SK-N-SH (cell line): ENCODE measurements at regions not wholly inside any gene's neighbourhood (a gene's known extent, or its start where the extent isn't known, plus 50 kb on each side); places are given as distances from the start of the nearest gene placed in this dataset.

Experiments
- CTCF ChIA-PET: fragments of 300-600, 350-600 bp; formaldehyde crosslinking; extraction: SDS; loops from one replicate; lab custom pipeline; 2021; lab: Yijun Ruan, JAX
- POLR2A ChIA-PET: fragments of 350-600 bp; sonication (Branson Sonifier 250); formaldehyde crosslinking; extraction: SDS; loops from one replicate; lab custom pipeline; 2020; ENCODE audit warnings: antibody characterized with exemption, inconsistent platforms; lab: Yijun Ruan, JAX
- DNase-seq: peaks from one replicate; pipeline ENCODE4 v3.0.0; 2012
- H2AFZ ChIP-seq: fragments of 200-600 bp; sonication (generic); 2 replicates; pipeline ENCODE4 v1.8.1; 2016; ENCODE audit warnings: antibody characterized with exemption, mild to moderate bottlenecking, low read depth
- H3F3A ChIP-seq: fragments of 200-600 bp; sonication (generic); replicated peaks from 2 replicates; pipeline ENCODE3; 2016; ENCODE audit warnings: antibody characterized with exemption, mild to moderate bottlenecking; ENCODE audit not compliant: insufficient read depth
- H3K27ac ChIP-seq, 2 experiments: fragments of 200-500 bp in 1 of 2; fragments of 200-600 bp in 1 of 2; sonication (Bioruptor generic) in 1 of 2; sonication (generic), shearing (Covaris generic) in 1 of 2; 2 replicates each; pipeline versions ENCODE4 v1.5.1 to v1.6.1; 2014 to 2016; ENCODE audit warnings: low read depth in 2 of 2, inconsistent platforms in 1 of 2, low read length in 1 of 2, mild to moderate bottlenecking in 1 of 2, mixed read lengths in 1 of 2
- H3K27me3 ChIP-seq: fragments of 200-600 bp; sonication (generic), shearing (Covaris generic); 2 replicates; pipeline ENCODE4 v1.6.1; 2016; ENCODE audit warnings: mixed run types; ENCODE audit not compliant: insufficient read depth
- H3K36me3 ChIP-seq, 2 experiments: fragments of 200-500 bp in 1 of 2; fragments of 200-600 bp in 1 of 2; sonication (Bioruptor generic) in 1 of 2; sonication (generic) in 1 of 2; replicated peaks in 1 of 2; 2 replicates each; pipeline versions ENCODE3 to v1.5.1; 2014 to 2016; ENCODE audit warnings: low read length in 1 of 2, mild to moderate bottlenecking in 1 of 2; ENCODE audit not compliant: insufficient read depth in 2 of 2, control insufficient read depth in 1 of 2
- H3K4me1 ChIP-seq, 2 experiments: fragments of 200-500 bp in 1 of 2; fragments of 200-600 bp in 1 of 2; sonication (Bioruptor generic) in 1 of 2; sonication (generic), shearing (Covaris generic) in 1 of 2; 2 replicates each; pipeline versions ENCODE4 v1.5.1 to v1.6.1; 2014 to 2016; ENCODE audit warnings: low read depth in 1 of 2, low read length in 1 of 2, mixed run types in 1 of 2; ENCODE audit not compliant: insufficient read depth in 2 of 2, control insufficient read depth in 1 of 2
- H3K4me2 ChIP-seq: fragments of 200-600 bp; sonication (generic), shearing (Covaris generic); 2 replicates; pipeline ENCODE4 v1.6.1; 2017; ENCODE audit warnings: mixed run types
- H3K4me3 ChIP-seq, 2 experiments: fragments of 200-500 bp in 1 of 2; fragments of 200-600 bp in 1 of 2; sonication (Bioruptor generic) in 1 of 2; sonication (generic), shearing (Covaris generic) in 1 of 2; 2 replicates each; pipeline versions ENCODE4 v1.5.1 to v1.8.1; 2014 to 2016; ENCODE audit warnings: low read depth in 2 of 2, inconsistent platforms in 1 of 2, low read length in 1 of 2, mild to moderate bottlenecking in 1 of 2, mixed read lengths in 1 of 2, moderate library complexity in 1 of 2
- H3K79me2 ChIP-seq: fragments of 200-600 bp; sonication (generic); 2 replicates; pipeline ENCODE4 v1.8.1; 2017; ENCODE audit warnings: mild to moderate bottlenecking; ENCODE audit not compliant: insufficient read depth
- H3K9ac ChIP-seq: fragments of 200-600 bp; sonication (generic); 2 replicates; pipeline ENCODE4 v1.6.1; 2017; ENCODE audit warnings: mixed run types
- H3K9me2 ChIP-seq: fragments of 200-600 bp; sonication (generic); 2 replicates; pipeline ENCODE4 v1.6.1; 2017; ENCODE audit warnings: mixed run types
- H3K9me3 ChIP-seq: fragments of 200-600 bp; sonication (generic); 2 replicates; pipeline ENCODE4 v1.6.1; 2017; ENCODE audit warnings: mixed run types, mild to moderate bottlenecking, moderate library complexity
- H4K20me1 ChIP-seq: fragments of 200-600 bp; sonication (generic); 2 replicates; pipeline ENCODE4 v1.6.1; 2017; ENCODE audit warnings: mild to moderate bottlenecking, mixed run types; ENCODE audit not compliant: insufficient read depth
- CHD2 ChIP-seq: fragments of 150-350 bp; IDR thresholded peaks from 2 replicates; pipeline ENCODE4 v1.6.1; 2018; ENCODE audit warnings: low read length; ENCODE audit not compliant: partially characterized antibody
- ELF1 ChIP-seq: IDR thresholded peaks from 2 replicates; pipeline ENCODE4 v1.4.0; 2012
- EP300 ChIP-seq, 2 experiments: IDR thresholded peaks; 2 replicates each; pipeline versions ENCODE4 v1.4.0 to v1.6.1; 2012; ENCODE audit warnings: borderline replicate concordance in 1 of 2, low read depth in 1 of 2, low read length in 1 of 2
- EZH2phosphoT487 ChIP-seq: fragments of 200-600 bp; sonication (generic); IDR thresholded peaks from 2 replicates; pipeline ENCODE4 v1.6.1; 2017; ENCODE audit warnings: low read depth, mixed run types, mild to moderate bottlenecking, antibody characterized with exemption, moderate library complexity, borderline replicate concordance
- FOSL2 ChIP-seq: IDR thresholded peaks from 2 replicates; pipeline ENCODE4 v1.4.0; 2012; ENCODE audit warnings: low read depth, mild to moderate bottlenecking, moderate library complexity, borderline replicate concordance
- FOXM1 ChIP-seq: IDR thresholded peaks from 2 replicates; pipeline ENCODE4 v1.4.0; 2012; ENCODE audit warnings: low read depth, mild to moderate bottlenecking
- GATA2 ChIP-seq: sonication (generic); formaldehyde crosslinking; IDR thresholded peaks from 2 replicates; pipeline ENCODE4 v1.5.0; 2020; ENCODE audit warnings: mild to moderate bottlenecking, missing genetic modification reagents
- MAX ChIP-seq: IDR thresholded peaks from 2 replicates; pipeline ENCODE4 v1.4.0; 2012; ENCODE audit warnings: low read depth
- POLR2AphosphoS5 ChIP-seq: IDR thresholded peaks from 2 replicates; pipeline ENCODE4 v1.6.1; 2012; ENCODE audit warnings: low read depth, low read length
- RAD21 ChIP-seq: IDR thresholded peaks from 2 replicates; pipeline ENCODE4 v1.6.1; 2012; ENCODE audit warnings: mild to moderate bottlenecking, low read length
- RCOR1 ChIP-seq: fragments of 150-350 bp; IDR thresholded peaks from 2 replicates; pipeline ENCODE4 v1.6.1; 2017; ENCODE audit warnings: antibody characterized with exemption, low read length
- REST ChIP-seq: IDR thresholded peaks from 2 replicates; pipeline ENCODE4 v1.6.1; 2012; ENCODE audit warnings: mild to moderate bottlenecking, low read depth, low read length, moderate library complexity
- SIN3A ChIP-seq: IDR thresholded peaks from 2 replicates; pipeline ENCODE4 v1.6.1; 2012; ENCODE audit warnings: low read depth, mild to moderate bottlenecking, low read length, moderate library complexity, borderline replicate concordance
- SMC3 ChIP-seq: IDR thresholded peaks from 2 replicates; pipeline ENCODE4 v1.6.1; 2012; ENCODE audit warnings: low read depth, low read length, improper control_type of control experiment
- TAF1 ChIP-seq: IDR thresholded peaks from 2 replicates; pipeline ENCODE4 v1.6.1; 2012; ENCODE audit warnings: low read depth, mild to moderate bottlenecking, low read length, moderate library complexity, borderline replicate concordance
- TCF12 ChIP-seq: IDR thresholded peaks from 2 replicates; pipeline ENCODE4 v1.4.0; 2012
- YY1 ChIP-seq: IDR thresholded peaks from 2 replicates; pipeline ENCODE4 v1.4.0; 2012; ENCODE audit warnings: low read depth, mild to moderate bottlenecking
- WGBS: methylation state at CpG from one replicate; pipeline ENCODE4 v1.1.6; 2017; ENCODE audit warnings: low lambda C conversion rate; 5-methylcytosine and 5-hydroxymethylcytosine counted together
- TF ChIP-seq, protein P1 (sequence below): IDR thresholded peaks from 2 replicates; pipeline ENCODE4; 2012

GRCh38 chr1:199150756-199151155 lies 511.9 kb downstream of the PTPRC start:
- Histone ChIP-seq H3K79me2 (no peaks in the 10 kb centered on the region), H3K4me1 (peaks cover 0 to 6% of the 10 kb centered on the region in 2 experiments; a peak in 2 of 4 replicates), H3K9ac (no peak overlapping the region), H2AFZ (no peak overlapping the region), H3K4me2 (no peak overlapping the region), H3F3A (no peaks in the 10 kb centered on the region), H3K9me3 (no peaks in the 10 kb centered on the region), H3K9me2 (no peaks in the 10 kb centered on the region), H3K27me3 (no peaks in the 10 kb centered on the region), H3K4me3 (no peak overlapping the region), H4K20me1 (no peaks in the 10 kb centered on the region), H3K36me3 (no peaks in the 10 kb centered on the region), H3K27ac (no peak overlapping the region)
- TF ChIP-seq CHD2 (no peak), POLR2AphosphoS5 (no peak)
- TF ChIP-seq, protein P1, sequence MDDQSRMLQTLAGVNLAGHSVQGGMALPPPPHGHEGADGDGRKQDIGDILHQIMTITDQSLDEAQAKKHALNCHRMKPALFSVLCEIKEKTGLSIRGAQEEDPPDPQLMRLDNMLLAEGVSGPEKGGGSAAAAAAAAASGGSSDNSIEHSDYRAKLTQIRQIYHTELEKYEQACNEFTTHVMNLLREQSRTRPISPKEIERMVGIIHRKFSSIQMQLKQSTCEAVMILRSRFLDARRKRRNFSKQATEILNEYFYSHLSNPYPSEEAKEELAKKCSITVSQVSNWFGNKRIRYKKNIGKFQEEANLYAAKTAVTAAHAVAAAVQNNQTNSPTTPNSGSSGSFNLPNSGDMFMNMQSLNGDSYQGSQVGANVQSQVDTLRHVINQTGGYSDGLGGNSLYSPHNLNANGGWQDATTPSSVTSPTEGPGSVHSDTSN: peak; percentile 36; the same call in 1 of the 2 replicates
- CTCF ChIA-PET: no interaction called here
- POLR2A ChIA-PET: no interaction called here
- 42% methylated on average over 1 of the region's 1 CpG for WGBS
- no peak for DNase-seq

DNA sequence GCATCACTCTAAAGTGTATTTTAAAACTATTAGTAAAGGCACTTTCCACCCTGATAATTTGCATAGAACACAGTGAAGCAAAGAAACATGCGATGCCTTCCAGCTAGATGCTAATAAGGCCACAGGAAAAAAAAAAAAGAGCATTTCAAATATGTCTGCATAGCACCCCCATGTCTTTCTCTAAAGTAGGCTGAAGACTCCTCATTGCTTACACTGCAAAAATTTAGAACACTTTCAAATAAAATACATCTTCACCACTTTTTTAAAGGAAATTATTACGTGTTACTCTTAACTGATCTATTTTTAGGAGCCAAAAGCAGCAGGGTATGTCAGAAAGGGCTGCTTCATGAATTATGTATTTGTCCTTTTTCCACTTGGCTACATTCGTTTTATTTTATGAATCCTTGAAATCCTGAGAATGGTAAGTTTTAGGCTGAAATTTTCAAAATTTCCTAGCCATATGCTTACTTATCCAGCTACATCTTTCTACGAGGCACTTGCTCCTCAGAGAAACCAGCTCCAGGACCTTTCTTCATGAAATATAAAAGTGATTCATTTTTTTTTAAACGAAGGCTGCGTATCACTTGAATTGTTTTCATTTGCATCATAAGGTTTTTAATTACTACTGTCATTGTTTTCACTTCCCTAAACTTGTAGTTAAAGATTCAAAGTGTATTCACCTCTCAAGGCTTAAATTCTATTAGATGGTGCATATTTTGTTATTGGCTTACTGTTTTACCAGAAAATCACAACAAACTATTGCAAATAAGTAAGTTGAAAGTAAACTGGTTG lies 513.0 kb downstream of the PTPRC start:
- CTCF ChIA-PET: interaction anchor here (0.7 kb wide), 1 partner anchor 13 kb away, joined by 3 read pairs; no protein-coding TSS in a partner anchor
- peaks cover 0 to 6% of the 10 kb centered on the region in 2 experiments; a peak in 2 of 4 replicates for H3K4me1 ChIP-seq
- H3K79me2 ChIP-seq: no peaks in the 10 kb centered on the region
- no peaks in the 10 kb centered on the region for H3K9me2 ChIP-seq
- no peaks in the 10 kb centered on the region for H3F3A ChIP-seq
- TF ChIP-seq EZH2phosphoT487: no peak
- no peak for TF ChIP-seq SIN3A
- TF ChIP-seq FOSL2: no peak
- TF ChIP-seq REST: no peak
- no peak for TF ChIP-seq FOXM1
- no peak for TF ChIP-seq TCF12
- TF ChIP-seq TAF1: no peak
- no peak for TF ChIP-seq SMC3
- no peak for TF ChIP-seq GATA2 (CRISPR knock-in tag)
- no peak for TF ChIP-seq EP300 (IDR thresholded peaks at IDR 0.05; ENCODE audit: borderline replicate concordance in 1 of 2, low read depth in 1 of 2, low read length in 1 of 2)
- TF ChIP-seq RCOR1: no peak
- no peak for TF ChIP-seq ELF1
- TF ChIP-seq YY1: no peak
- no peak for TF ChIP-seq RAD21
- TF ChIP-seq MAX: no peak
- TF ChIP-seq, all 33 proteins: peak for 0
- Histone ChIP-seq H3K36me3 (no peaks in the 10 kb centered on the region), H4K20me1 (no peaks in the 10 kb centered on the region), H3K4me3 (no peak overlapping the region), H3K27me3 (no peaks in the 10 kb centered on the region), H2AFZ (no peak overlapping the region), H3K27ac (no peak overlapping the region), H3K9me3 (no peaks in the 10 kb centered on the region), H3K4me2 (no peak overlapping the region), H3K9ac (no peak overlapping the region)
- POLR2A ChIA-PET: no interaction called here
- no peak for DNase-seq
- 84% methylated on average over 6 of the region's 6 CpGs for WGBS
